H9 (cell line): ENCODE measurements at regions not wholly inside any gene's neighbourhood (a gene's known extent, or its start where the extent isn't known, plus 50 kb on each side); places are given as distances from the start of the nearest gene placed in this dataset.

Experiments
- DNase-seq: peaks from one replicate; pipeline ENCODE4 v3.0.0-alpha.2; 2017
- H2AFZ ChIP-seq: one replicate; pipeline ENCODE4 v1.6.1; 2013; ENCODE audit warnings: mild to moderate bottlenecking, low read length, control low read depth, moderate library complexity
- H2AK5ac ChIP-seq: 2 replicates; pipeline ENCODE4 v1.6.1; 2013; ENCODE audit warnings: low read length, control low read depth, mixed read lengths; ENCODE audit not compliant: insufficient read length
- H2BK120ac ChIP-seq: one replicate; pipeline ENCODE4 v1.6.1; 2013; ENCODE audit warnings: low read depth, mild to moderate bottlenecking, low read length, control low read depth, inconsistent platforms; ENCODE audit not compliant: poor library complexity, severe bottlenecking
- H2BK12ac ChIP-seq: 2 replicates; pipeline ENCODE4 v1.6.1; 2013; ENCODE audit warnings: low read length, control low read depth, mixed read lengths, low read depth; ENCODE audit not compliant: insufficient read length
- H2BK15ac ChIP-seq: 2 replicates; pipeline ENCODE4 v1.6.1; 2013; ENCODE audit warnings: low read depth, low read length, control low read depth
- H2BK20ac ChIP-seq: one replicate; pipeline ENCODE4 v1.6.1; 2013; ENCODE audit warnings: low read depth, mild to moderate bottlenecking, low read length, control low read depth, inconsistent platforms; ENCODE audit not compliant: poor library complexity, severe bottlenecking
- H2BK5ac ChIP-seq: 2 replicates; pipeline ENCODE4 v1.6.1; 2013; ENCODE audit warnings: low read length, control low read depth, mixed read lengths; ENCODE audit not compliant: insufficient read length
- H3K14ac ChIP-seq: 2 replicates; pipeline ENCODE4 v1.6.1; 2013; ENCODE audit warnings: low read length, control low read depth; ENCODE audit not compliant: insufficient read depth
- H3K18ac ChIP-seq: 2 replicates; pipeline ENCODE4 v1.6.1; 2013; ENCODE audit warnings: low read depth, mild to moderate bottlenecking, mixed read lengths, low read length, control low read depth; ENCODE audit not compliant: insufficient read length
- H3K23ac ChIP-seq: 2 replicates; pipeline ENCODE4 v1.6.1; 2013; ENCODE audit warnings: low read length, control low read depth, mixed read lengths, low read depth; ENCODE audit not compliant: insufficient read length
- H3K23me2 ChIP-seq: 2 replicates; pipeline ENCODE4 v1.6.1; 2013; ENCODE audit warnings: low read depth, mild to moderate bottlenecking, mixed read lengths, low read length, control low read depth; ENCODE audit not compliant: insufficient read length, poor library complexity, severe bottlenecking
- H3K27ac ChIP-seq: 2 replicates; pipeline ENCODE4 v1.5.1; 2013; ENCODE audit warnings: low read length, control low read depth, mixed read lengths, low read depth; ENCODE audit not compliant: insufficient read length
- H3K27me3 ChIP-seq: 2 replicates; pipeline ENCODE4 v1.6.1; 2013; ENCODE audit warnings: low read length, control low read depth, inconsistent platforms; ENCODE audit not compliant: insufficient read depth
- H3K4ac ChIP-seq: 2 replicates; pipeline ENCODE4 v1.6.1; 2013; ENCODE audit warnings: low read depth, mild to moderate bottlenecking, control low read depth, inconsistent platforms, low read length, moderate library complexity
- H3K4me1 ChIP-seq: 2 replicates; pipeline ENCODE4 v1.6.1; 2013; ENCODE audit warnings: low read length, control low read depth, inconsistent platforms; ENCODE audit not compliant: insufficient read depth
- H3K4me2 ChIP-seq: 2 replicates; pipeline ENCODE4 v1.6.1; 2013; ENCODE audit warnings: low read length, control low read depth, mixed read lengths; ENCODE audit not compliant: insufficient read length, insufficient read depth
- H3K56ac ChIP-seq: 2 replicates; pipeline ENCODE4 v1.6.1; 2013; ENCODE audit warnings: low read depth, mild to moderate bottlenecking, mixed read lengths, low read length, control low read depth; ENCODE audit not compliant: insufficient read length
- H3K79me1 ChIP-seq: 2 replicates; pipeline ENCODE4 v1.6.1; 2013; ENCODE audit warnings: low read depth, mild to moderate bottlenecking, moderate library complexity, low read length, control low read depth, inconsistent platforms; ENCODE audit not compliant: insufficient read depth, poor library complexity, severe bottlenecking
- H3K79me2 ChIP-seq: 2 replicates; pipeline ENCODE4 v1.6.1; 2013; ENCODE audit warnings: low read length, control low read depth, inconsistent platforms; ENCODE audit not compliant: insufficient read depth
- H3K9ac ChIP-seq: 2 replicates; pipeline ENCODE4 v1.6.1; 2013; ENCODE audit warnings: low read length, control low read depth, mixed read lengths; ENCODE audit not compliant: insufficient read length; ENCODE audit errors: extremely low read depth
- H3K9me3 ChIP-seq: one replicate; pipeline ENCODE4 v1.6.1; 2013; ENCODE audit warnings: low read depth, low read length, inconsistent platforms; ENCODE audit not compliant: control insufficient read depth
- H3T11ph ChIP-seq: one replicate; pipeline ENCODE4 v1.6.1; 2013; ENCODE audit warnings: mild to moderate bottlenecking, low read length, control low read depth, inconsistent platforms
- H4K20me1 ChIP-seq: one replicate; pipeline ENCODE4 v1.6.1; 2013; ENCODE audit not compliant: control insufficient read depth, insufficient read length, insufficient read depth
- H4K5ac ChIP-seq: 2 replicates; pipeline ENCODE4 v1.6.1; 2013; ENCODE audit warnings: low read depth, mild to moderate bottlenecking, mixed read lengths, low read length, control low read depth; ENCODE audit not compliant: insufficient read length
- H4K8ac ChIP-seq: replicated peaks from 2 replicates; pipeline ENCODE4 v1.6.1; 2013; ENCODE audit warnings: low read length, control low read depth, mixed read lengths, low read depth; ENCODE audit not compliant: insufficient read length
- H4K91ac ChIP-seq: 2 replicates; pipeline ENCODE4 v1.6.1; 2013; ENCODE audit warnings: low read depth, mild to moderate bottlenecking, moderate library complexity, mixed read lengths, low read length, control low read depth; ENCODE audit not compliant: insufficient read length
- H3K27ac Mint-ChIP-seq, 3 experiments: 2 replicates in 2 of 3; 3 replicates in 1 of 3; pipeline ENCODE4 v1.8.0; 2020 to 2021; ENCODE audit warnings: mixed read lengths in 3 of 3, mild to moderate bottlenecking in 1 of 3, moderate library complexity in 1 of 3
- H3K27me3 Mint-ChIP-seq: 2 replicates; pipeline ENCODE4 v1.8.0; 2021; ENCODE audit warnings: low read depth, mild to moderate bottlenecking, moderate library complexity, mixed read lengths
- H3K36me3 Mint-ChIP-seq, 3 experiments: 2 replicates in 2 of 3; 3 replicates in 1 of 3; pipeline ENCODE4 v1.8.0; 2020 to 2021; ENCODE audit warnings: low read depth in 3 of 3, mixed read lengths in 3 of 3; ENCODE audit not compliant: insufficient read depth in 1 of 3
- H3K4me1 Mint-ChIP-seq, 2 experiments: 2 replicates each; pipeline ENCODE4 v1.8.0; 2020; ENCODE audit warnings: mixed read lengths in 2 of 2
- H3K4me3 Mint-ChIP-seq, 2 experiments: 2 replicates in 1 of 2; 3 replicates in 1 of 2; pipeline ENCODE4 v1.8.0; 2020 to 2021; ENCODE audit warnings: mild to moderate bottlenecking in 2 of 2, mixed read lengths in 2 of 2, moderate library complexity in 1 of 2
- H3K9me3 Mint-ChIP-seq, 2 experiments: 2 replicates in 1 of 2; 3 replicates in 1 of 2; pipeline ENCODE4 v1.8.0; 2020; ENCODE audit warnings: mild to moderate bottlenecking in 2 of 2, mixed read lengths in 2 of 2, moderate library complexity in 1 of 2
- WGBS: extraction: QIAGEN DNeasy Blood & Tissue Kit; methylation state at CpG from one replicate; pipeline ENCODE4 v1.1.7; 2013; ENCODE audit warnings: missing lambda C conversion rate, low lambda C conversion rate, mixed read lengths; ENCODE audit not compliant: insufficient read length; ENCODE audit errors: extremely low coverage; 5-methylcytosine and 5-hydroxymethylcytosine counted together
- TF ChIP-seq, protein P1 (sequence below): fragments of 200-600 bp; sonication (generic); conservative IDR thresholded peaks from 3 replicates; pipeline ENCODE4 v1.8.0; 2021; ENCODE audit warnings: antibody characterized with exemption, mild to moderate bottlenecking

DNA sequence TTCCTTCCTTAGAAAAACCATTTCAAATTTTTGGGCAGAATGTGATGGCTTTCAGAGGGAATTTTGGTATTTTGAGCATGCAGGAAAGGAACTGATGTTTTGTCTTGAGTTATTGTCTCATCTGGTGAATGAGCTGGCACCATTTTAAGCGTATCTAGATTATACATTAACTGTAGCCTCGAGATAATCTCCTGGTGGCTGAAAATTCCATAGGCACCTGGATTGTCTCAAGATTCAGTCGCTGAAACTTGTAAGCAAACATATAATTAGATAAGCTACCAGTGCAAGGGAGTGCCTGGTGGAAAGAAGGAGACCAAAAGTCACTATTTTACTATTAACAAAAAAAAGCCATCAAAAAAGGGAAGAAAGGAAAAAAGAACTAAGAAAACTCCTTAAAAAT, 687.8 kb upstream of the DDX18 start:
- H3K56ac ChIP-seq = no peak overlapping the region
- no peaks in the 10 kb centered on the region for H3K79me2 ChIP-seq
- no peak overlapping the region for H2BK12ac ChIP-seq
- no peak overlapping the region for H3K4ac ChIP-seq
- Mint-ChIP-seq H3K36me3 (peaks cover 0 to 2% (median 0%) of the 10 kb centered on the region in 3 experiments; a peak in 1 of 7 replicates), H3K27ac (no peak overlapping the region), H3K4me3 (no peak overlapping the region), H3K4me1 (no peaks in the 10 kb centered on the region), H3K27me3 (no peaks in the 10 kb centered on the region), H3K9me3 (peaks cover 0 to 2% of the 10 kb centered on the region in 2 experiments; a peak in 1 of 5 replicates)
- H3K79me1 ChIP-seq = no peaks in the 10 kb centered on the region
- H3K4me2 ChIP-seq = no peak overlapping the region
- H2BK20ac ChIP-seq = no peak overlapping the region
- H4K5ac ChIP-seq = no peak overlapping the region
- H3K9ac ChIP-seq = no peak overlapping the region
- no peaks in the 10 kb centered on the region for H3K23me2 ChIP-seq
- no peak overlapping the region for H3T11ph ChIP-seq
- no peaks in the 10 kb centered on the region for H3K4me1 ChIP-seq
- no peaks in the 10 kb centered on the region for H3K9me3 ChIP-seq
- H4K91ac ChIP-seq = no peak overlapping the region
- H2BK15ac ChIP-seq = no peak overlapping the region
- TF ChIP-seq, protein P1, sequence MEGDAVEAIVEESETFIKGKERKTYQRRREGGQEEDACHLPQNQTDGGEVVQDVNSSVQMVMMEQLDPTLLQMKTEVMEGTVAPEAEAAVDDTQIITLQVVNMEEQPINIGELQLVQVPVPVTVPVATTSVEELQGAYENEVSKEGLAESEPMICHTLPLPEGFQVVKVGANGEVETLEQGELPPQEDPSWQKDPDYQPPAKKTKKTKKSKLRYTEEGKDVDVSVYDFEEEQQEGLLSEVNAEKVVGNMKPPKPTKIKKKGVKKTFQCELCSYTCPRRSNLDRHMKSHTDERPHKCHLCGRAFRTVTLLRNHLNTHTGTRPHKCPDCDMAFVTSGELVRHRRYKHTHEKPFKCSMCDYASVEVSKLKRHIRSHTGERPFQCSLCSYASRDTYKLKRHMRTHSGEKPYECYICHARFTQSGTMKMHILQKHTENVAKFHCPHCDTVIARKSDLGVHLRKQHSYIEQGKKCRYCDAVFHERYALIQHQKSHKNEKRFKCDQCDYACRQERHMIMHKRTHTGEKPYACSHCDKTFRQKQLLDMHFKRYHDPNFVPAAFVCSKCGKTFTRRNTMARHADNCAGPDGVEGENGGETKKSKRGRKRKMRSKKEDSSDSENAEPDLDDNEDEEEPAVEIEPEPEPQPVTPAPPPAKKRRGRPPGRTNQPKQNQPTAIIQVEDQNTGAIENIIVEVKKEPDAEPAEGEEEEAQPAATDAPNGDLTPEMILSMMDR = no peak
- H4K8ac ChIP-seq = no peak overlapping the region
- DNase-seq = no peak
- no peaks in the 10 kb centered on the region for H3K27me3 ChIP-seq
- H2BK120ac ChIP-seq = no peak overlapping the region
- no peak overlapping the region for H2BK5ac ChIP-seq
- no peak overlapping the region for H3K14ac ChIP-seq
- H2AFZ ChIP-seq = no peak overlapping the region
- no CpG with 5 or more reads among the region's 3 CpGs for WGBS
- H3K18ac ChIP-seq = no peak overlapping the region
- H3K23ac ChIP-seq = no peak overlapping the region
- H3K27ac ChIP-seq = no peak overlapping the region
- no peak overlapping the region for H2AK5ac ChIP-seq
- H4K20me1 ChIP-seq = no peaks in the 10 kb centered on the region
